Motor neuron (in vitro differentiated cells): ENCODE measurements at regions not wholly inside any gene's neighbourhood (a gene's known extent, or its start where the extent isn't known, plus 50 kb on each side); places are given as distances from the start of the nearest gene placed in this dataset.
"Not testable (repeated sequence)": the region's sequence is repeated elsewhere in the genome, so short reads cannot be mapped to it uniquely, and the experiment has no call there.

Source experiments
- ATAC-seq, 8 experiments: fragments of 200-7000 bp; cut with Tn5 transposase; replicated peaks in 6 of 8; 2 replicates each; pipeline ENCODE4 v1.8.0; 2021; ENCODE audit warnings: mild to moderate bottlenecking in 8 of 8, moderate library complexity in 8 of 8
- H3K27ac ChIP-seq, 2 donors: fragments of 250-450 bp; sonication (Bioruptor Pico); 2 replicates each; pipeline ENCODE4 v1.9.0; 2021; ENCODE audit warnings: antibody characterized with exemption in 2 of 2, mild to moderate bottlenecking in 2 of 2, moderate library complexity in 1 of 2
- H3K4me1 ChIP-seq, 2 donors: fragments of 250-450 bp; sonication (Bioruptor Pico); replicated peaks in 1 of 2; 2 replicates each; pipeline ENCODE4 v1.6.1; 2021; ENCODE audit warnings: antibody characterized with exemption in 2 of 2, mild to moderate bottlenecking in 2 of 2, moderate library complexity in 1 of 2
- H3K4me3 ChIP-seq, 5 donors: fragments of 250-450 bp; sonication (Bioruptor Pico); 2 replicates each; pipeline ENCODE4 v1.9.0; 2021; ENCODE audit warnings: antibody characterized with exemption in 5 of 5, mild to moderate bottlenecking in 5 of 5, moderate library complexity in 4 of 5
- WGBS, 10 experiments: fragments of 450-650 bp; shearing (Covaris generic); methylation state at CpG; one replicate each; pipeline ENCODE4 v1.0.0; 2022; 5-methylcytosine and 5-hydroxymethylcytosine counted together
- in situ Hi-C, 9 experiments: fragments of 400-800 bp; cut with MboI; loops; one replicate each; pipeline ENCODE4 v1.15.0; 2021; ENCODE audit warnings: low sequenced_read_pairs in 9 of 9, low pct_unique_long_range_greater_than_20kb in 2 of 9; ENCODE audit not compliant: unreplicated experiment in 9 of 9

GRCh38 chr6:115194981-115195638, 852.3 kb upstream of the HS3ST5 start:
- Histone ChIP-seq H3K4me1 (no peaks in the 10 kb centered on the region), H3K27ac (no peak overlapping the region), H3K4me3 (no peak overlapping the region)
- no peak for ATAC-seq
- 14 to 100% (median 80%) methylated on average over 1 to 2 of the region's 2 CpGs; no CpG with 5 or more reads in 4 of the 10 experiments for whole genome bisulfite sequencing, 10 experiments
- in situ Hi-C loops = no loop called here

DNA sequence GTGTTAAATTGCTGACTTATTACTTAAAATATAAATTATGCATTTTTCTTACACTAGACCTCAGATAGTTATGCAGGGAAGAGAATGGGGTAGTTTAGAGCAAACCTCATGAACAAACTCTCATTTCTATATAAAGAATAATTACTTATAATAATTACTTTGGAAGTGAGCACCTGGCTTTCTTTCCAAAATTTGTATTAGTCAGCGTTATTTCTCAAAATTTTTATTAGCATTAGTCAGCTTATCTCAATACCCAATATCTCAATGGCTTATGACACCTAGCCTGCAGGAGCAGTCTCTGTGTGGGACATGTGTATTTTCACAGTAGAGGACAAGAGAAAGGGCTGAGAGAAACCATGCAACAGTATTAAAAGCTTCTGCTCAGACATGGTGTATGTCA, 849.2 kb upstream of the HS3ST5 start:
- 0 to 100% (median 80%) methylated on average over 1 of the region's 1 CpG; no CpG with 5 or more reads in 3 of the 10 experiments for WGBS, 10 experiments
- in situ Hi-C loops = no loop called here
- Histone ChIP-seq H3K4me1 (no peaks in the 10 kb centered on the region), H3K27ac (no peak overlapping the region), H3K4me3 (no peak overlapping the region)
- no peak for ATAC-seq

DNA sequence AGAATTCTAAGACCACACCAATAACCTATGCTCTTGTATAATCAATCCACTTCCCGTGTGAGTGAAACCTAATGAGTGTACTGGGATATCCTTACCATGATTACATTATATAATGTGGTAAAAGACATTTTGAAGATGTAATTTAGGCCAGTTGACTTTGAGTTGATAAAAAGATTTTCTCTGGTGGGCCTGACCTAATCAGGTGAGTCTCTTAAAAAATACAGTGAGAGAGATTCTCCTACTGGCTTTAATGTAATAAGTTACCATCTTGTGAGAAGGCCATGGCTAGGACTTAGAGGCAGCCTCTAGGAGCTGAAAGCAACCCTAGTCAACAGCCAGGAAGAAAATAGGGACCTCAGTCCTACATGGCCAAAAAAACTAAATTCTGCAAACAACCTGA, 847.7 kb upstream of the HS3ST5 start:
- in situ Hi-C loops = no loop called here
- 0 to 100% (median 69%) methylated on average over 1 of the region's 1 CpG; no CpG with 5 or more reads in 2 of the 10 experiments for WGBS, 10 experiments
- Histone ChIP-seq H3K4me3 (no peak overlapping the region), H3K27ac (no peak overlapping the region), H3K4me1 (no peaks in the 10 kb centered on the region)
- ATAC-seq = no peak

GRCh38 chr6:115175456-115175855, 832.6 kb upstream of the HS3ST5 start:
- H3K4me3 ChIP-seq, ATAC-seq, H3K4me1 ChIP-seq, H3K27ac ChIP-seq, in situ Hi-C loops: not testable (repeated sequence)
- WGBS, 10 experiments = no CpG with 5 or more reads among the region's 18 CpGs

DNA sequence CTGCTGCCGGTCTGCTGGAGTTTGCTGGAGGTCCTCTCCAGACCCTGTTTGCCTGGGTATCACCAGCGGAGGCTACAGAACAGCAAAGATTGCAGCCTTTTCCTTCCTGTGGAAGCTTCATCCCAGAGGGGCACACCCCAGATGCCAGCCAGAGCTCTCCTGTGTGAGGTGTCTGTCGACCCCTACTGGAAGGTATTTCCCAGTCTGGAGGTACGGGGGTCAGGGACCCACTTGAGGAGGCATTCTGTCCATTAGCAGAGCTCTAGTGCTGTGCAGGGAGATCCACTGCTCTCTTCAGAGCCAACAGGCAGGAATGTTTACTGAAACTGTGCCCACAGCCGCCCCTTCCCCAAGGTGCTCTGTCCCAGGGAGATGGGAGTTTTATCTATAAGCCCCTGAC, 823.1 kb upstream of the HS3ST5 start:
- H3K27ac ChIP-seq, ATAC-seq, H3K4me3 ChIP-seq, H3K4me1 ChIP-seq, in situ Hi-C loops: not testable (repeated sequence)
- WGBS, 10 experiments = 0 to 100% (median 60%) methylated on average over 1 to 4 of the region's 5 CpGs; no CpG with 5 or more reads in 3 of the 10 experiments

DNA sequence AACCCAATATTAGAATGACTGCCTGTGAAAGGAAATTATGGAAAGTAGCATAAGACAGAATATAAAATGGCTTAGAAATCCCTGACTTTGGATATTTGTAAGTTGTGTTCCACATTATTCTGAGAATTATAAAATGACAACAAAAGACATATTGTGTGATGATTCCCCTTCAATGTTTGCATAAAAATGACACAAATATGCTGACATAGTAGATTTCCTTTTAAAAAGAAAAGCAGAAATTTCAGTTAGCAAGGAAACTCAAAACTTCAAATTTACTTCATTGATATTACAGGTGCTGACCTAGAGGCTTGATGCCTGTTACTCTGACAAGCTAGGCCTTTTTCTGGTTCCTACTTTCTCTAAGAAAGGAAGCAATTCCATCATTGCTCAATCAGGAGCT, 816.9 kb upstream of the HS3ST5 start:
- H3K27ac ChIP-seq = no peak overlapping the region
- no peaks in the 10 kb centered on the region for H3K4me1 ChIP-seq
- H3K4me3 ChIP-seq = no peak overlapping the region
- in situ Hi-C loops = no loop called here
- no peak for ATAC-seq

- in situ Hi-C loops = no loop called here
- ATAC-seq = no peak
- WGBS, 10 experiments = 7 to 83% (median 17%) methylated on average over 2 of the region's 2 CpGs; no CpG with 5 or more reads in 7 of the 10 experiments
Measured at GRCh38 chr6:115137910-115138309, 795.1 kb upstream of the HS3ST5 start.

GRCh38 chr6:115133790-115134189, 791.0 kb upstream of the HS3ST5 start:
- in situ Hi-C loops = no loop called here
- peaks cover 0 to 2% of the 10 kb centered on the region in 2 donors for H3K4me1 ChIP-seq
- no peak overlapping the region for H3K4me3 ChIP-seq
- ATAC-seq = peak in 3 of 8 experiments; percentile 35 to 55 (median 35)
- no peak overlapping the region for H3K27ac ChIP-seq
- 0 to 100% (median 100%) methylated on average over 1 to 2 of the region's 2 CpGs; no CpG with 5 or more reads in 2 of the 10 experiments for WGBS, 10 experiments

More at GRCh38 chr6:115137910-115138309, 795.1 kb upstream of the HS3ST5 start:
- Histone ChIP-seq H3K27ac (no peak overlapping the region), H3K4me1 (peaks cover 0 to 2% of the 10 kb centered on the region in 2 donors), H3K4me3 (no peak overlapping the region)

DNA sequence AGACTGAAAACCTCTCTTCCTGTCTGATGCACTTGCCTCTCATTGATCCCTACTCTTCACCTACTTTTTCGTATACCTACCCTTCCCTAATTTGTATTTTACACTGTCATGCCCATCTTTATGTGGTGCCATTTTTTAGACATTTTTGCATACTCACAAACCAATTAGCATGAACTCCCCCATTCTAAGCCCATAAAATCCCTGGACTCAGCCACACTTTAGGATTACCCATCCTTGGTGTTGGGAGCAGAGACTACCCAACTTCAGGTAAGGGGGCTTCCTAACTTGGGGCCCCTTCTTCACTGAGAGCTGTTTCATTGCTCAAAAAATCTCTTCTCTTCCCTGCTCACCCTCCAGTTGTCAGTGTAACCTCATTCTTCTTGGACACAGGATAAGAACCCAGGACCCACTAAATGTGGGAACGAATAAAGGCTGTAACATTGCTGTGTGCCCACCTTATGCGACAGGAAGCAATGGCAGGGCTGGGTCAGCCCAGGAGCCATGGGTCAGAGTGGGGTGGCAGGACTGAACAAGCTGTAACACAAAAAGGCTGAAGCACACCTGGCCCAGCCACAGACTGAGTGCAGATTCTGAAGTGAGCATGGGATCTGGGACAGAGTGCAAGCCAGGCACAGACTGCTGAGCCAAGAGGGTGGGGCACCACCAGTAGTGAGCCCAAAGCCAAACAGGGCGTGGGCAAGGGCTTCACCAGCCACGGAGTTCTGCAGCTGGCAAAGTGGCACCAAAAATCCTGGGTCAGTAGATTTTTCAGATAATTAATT, 789.1 kb upstream of the HS3ST5 start:
- H3K27ac ChIP-seq = no peak overlapping the region
- ATAC-seq = no peak
- in situ Hi-C loops = no loop called here
- WGBS, 10 experiments = 0 to 100% (median 90%) methylated on average over 1 to 4 of the region's 5 CpGs; no CpG with 5 or more reads in 1 of the 10 experiments
- peaks cover 0 to 2% of the 10 kb centered on the region in 2 donors for H3K4me1 ChIP-seq
- H3K4me3 ChIP-seq = no peak overlapping the region

GRCh38 chr6:115121513-115121912, 778.7 kb upstream of the HS3ST5 start:
- H3K4me1 ChIP-seq, in situ Hi-C loops, H3K4me3 ChIP-seq, ATAC-seq, H3K27ac ChIP-seq: not testable (repeated sequence)
- WGBS, 10 experiments = 100% methylated on average over 2 of the region's 11 CpGs; no CpG with 5 or more reads in 9 of the 10 experiments

- peak in 5 of 8 experiments; percentile 79 to 95 (median 91) for ATAC-seq
- H3K4me1 ChIP-seq = peaks cover 0 to 8% of the 10 kb centered on the region in 2 donors
- 29 to 100% (median 67%) methylated on average over 1 of the region's 1 CpG; no CpG with 5 or more reads in 3 of the 10 experiments for WGBS, 10 experiments
- no peak overlapping the region for H3K4me3 ChIP-seq
- no peak overlapping the region for H3K27ac ChIP-seq
- in situ Hi-C loops = no loop called here
Measured at GRCh38 chr6:115120391-115120790, 777.6 kb upstream of the HS3ST5 start.

GRCh38 chr6:115091461-115091860, 748.6 kb upstream of the HS3ST5 start:
- H3K4me1 ChIP-seq = no peaks in the 10 kb centered on the region
- peak in 1 of 8 experiments; percentile 45 for ATAC-seq
- WGBS, 10 experiments = 0 to 82% (median 53%) methylated on average over 1 to 2 of the region's 2 CpGs; no CpG with 5 or more reads in 1 of the 10 experiments
- in situ Hi-C loops = no loop called here
- no peak overlapping the region for H3K27ac ChIP-seq
- no peak overlapping the region for H3K4me3 ChIP-seq

- no peak overlapping the region for H3K4me3 ChIP-seq
- in situ Hi-C loops = no loop called here
- H3K4me1 ChIP-seq = no peaks in the 10 kb centered on the region
- no peak overlapping the region for H3K27ac ChIP-seq
- 0 to 80% (median 20%) methylated on average over 1 of the region's 1 CpG; no CpG with 5 or more reads in 3 of the 10 experiments for WGBS, 10 experiments
- ATAC-seq = no peak
Measured at GRCh38 chr6:115078555-115078954, 735.7 kb upstream of the HS3ST5 start.
